UCSD-AML1 (cell line): ENCODE measurements at regions not wholly inside any gene's neighbourhood (a gene's known extent, or its start where the extent isn't known, plus 50 kb on each side); places are given as distances from the start of the nearest gene placed in this dataset.

Experiments used
- DNase-seq: peaks from one replicate; lab custom pipeline; 2025; ENCODE audit not compliant: unreplicated experiment; lab: John Stamatoyannopoulos, UW

- DNase-seq = no peak
Observed at GRCh38 chr9:93900971-93901861, 53.9 kb downstream of the BARX1 start.

GRCh38 chr9:93900436-93900819, 54.7 kb downstream of the BARX1 start:
- no peak for DNase-seq

- DNase-seq = no peak
Observed at GRCh38 chr9:93899609-93900435, 55.3 kb downstream of the BARX1 start.

- no peak for DNase-seq
Observed at GRCh38 chr9:93898502-93899426, 56.4 kb downstream of the BARX1 start.

- no peak for DNase-seq
Observed at GRCh38 chr9:93898026-93898425, 57.1 kb downstream of the BARX1 start.

GRCh38 chr9:93897075-93897970, 57.8 kb downstream of the BARX1 start:
- DNase-seq = no peak

GRCh38 chr9:93896496-93897033, 58.6 kb downstream of the BARX1 start:
- no peak for DNase-seq

- DNase-seq = no peak
Observed at GRCh38 chr9:93896093-93896492, 59.1 kb downstream of the BARX1 start.

- DNase-seq = no peak
Observed at GRCh38 chr9:93895535-93895934, 59.6 kb downstream of the BARX1 start.

- DNase-seq = no peak
Observed at GRCh38 chr9:93894691-93895079, 60.5 kb downstream of the BARX1 start.

- no peak for DNase-seq
Observed at GRCh38 chr9:93893899-93894690, 61.1 kb downstream of the BARX1 start.

- no peak for DNase-seq
Observed at GRCh38 chr9:93893194-93893593, 62.0 kb downstream of the BARX1 start.

GRCh38 chr9:93892748-93893147, 62.4 kb downstream of the BARX1 start:
- no peak for DNase-seq

GRCh38 chr9:93891549-93892310, 63.4 kb downstream of the BARX1 start:
- DNase-seq = no peak

- no peak for DNase-seq
Observed at GRCh38 chr9:93891050-93891449, 64.1 kb downstream of the BARX1 start.

- DNase-seq = no peak
Observed at GRCh38 chr9:93890436-93890935, 64.7 kb downstream of the BARX1 start.

- no peak for DNase-seq
Observed at GRCh38 chr9:93886911-93887310, 68.2 kb downstream of the BARX1 start.

GRCh38 chr9:93884808-93885207, 70.3 kb downstream of the BARX1 start:
- no peak for DNase-seq
